HG03354 (cell line): ENCODE measurements at regions not wholly inside any gene's neighbourhood (a gene's known extent, or its start where the extent isn't known, plus 50 kb on each side); places are given as distances from the start of the nearest gene placed in this dataset.

Experiments used
- ATAC-seq: cut with Tn5 transposase; IDR thresholded peaks from one replicate; pipeline ENCODE4 v1.9.1; 2021; ENCODE audit warnings: mild to moderate bottlenecking; ENCODE audit not compliant: unreplicated experiment, poor library complexity, severe bottlenecking

DNA sequence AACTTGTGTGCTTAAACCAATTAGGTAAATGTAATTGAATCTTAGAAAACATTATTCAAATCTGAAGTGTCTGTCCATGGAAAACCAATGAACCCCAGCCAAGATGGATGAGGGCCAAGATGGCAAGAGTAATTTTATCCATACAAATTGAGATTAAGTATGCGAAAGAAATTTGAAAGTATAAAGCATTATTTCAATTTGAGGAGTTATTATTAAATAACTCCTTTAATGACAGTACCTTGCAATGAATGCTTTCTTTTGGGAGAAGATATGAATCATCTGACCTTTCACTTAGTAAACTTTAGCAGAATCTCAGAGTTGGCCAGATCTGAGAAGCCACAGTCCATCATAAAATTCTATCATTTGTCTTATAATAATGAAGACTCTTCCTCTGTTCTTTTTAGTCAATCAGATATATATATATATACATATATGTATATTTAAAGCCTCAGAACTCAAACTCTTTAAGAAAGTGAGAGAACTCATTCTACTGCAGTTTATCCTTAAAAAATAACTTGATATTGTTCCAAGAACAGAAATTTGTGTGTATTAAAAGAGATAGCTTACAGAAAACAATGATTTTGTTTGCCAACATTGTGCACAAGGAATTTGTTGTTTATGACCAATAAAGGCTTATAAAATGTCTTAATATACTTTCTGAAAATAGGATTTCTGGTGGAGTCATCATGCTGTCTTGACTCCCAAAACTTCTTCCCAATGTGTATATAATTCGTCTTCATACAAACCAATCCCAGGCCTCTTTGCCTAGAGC, 434.8 kb upstream of the THBS1 start:
- no peak for ATAC-seq

- ATAC-seq, result no peak
Measured at GRCh38 chr15:39149636-39150150, 431.2 kb upstream of the THBS1 start.

DNA sequence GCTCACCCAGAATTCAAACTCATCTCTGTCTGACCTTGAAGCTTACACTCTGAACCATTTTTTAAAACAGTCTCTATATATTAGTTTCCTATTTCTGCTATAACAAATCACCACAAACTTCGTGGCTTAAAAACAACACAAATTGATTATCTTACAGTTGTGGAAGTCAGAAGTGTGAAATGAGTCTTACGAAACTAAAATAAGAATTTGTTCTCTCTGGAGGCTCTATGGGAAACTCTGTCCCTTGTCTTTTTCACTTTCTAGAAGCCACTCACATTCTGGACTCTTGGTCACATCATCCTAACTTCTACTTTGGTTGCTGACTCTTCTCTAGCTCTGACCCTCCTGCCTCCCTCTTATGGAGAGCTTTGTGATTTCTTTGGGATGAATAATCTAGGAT, 429.3 kb upstream of the THBS1 start:
- ATAC-seq, result no peak

DNA sequence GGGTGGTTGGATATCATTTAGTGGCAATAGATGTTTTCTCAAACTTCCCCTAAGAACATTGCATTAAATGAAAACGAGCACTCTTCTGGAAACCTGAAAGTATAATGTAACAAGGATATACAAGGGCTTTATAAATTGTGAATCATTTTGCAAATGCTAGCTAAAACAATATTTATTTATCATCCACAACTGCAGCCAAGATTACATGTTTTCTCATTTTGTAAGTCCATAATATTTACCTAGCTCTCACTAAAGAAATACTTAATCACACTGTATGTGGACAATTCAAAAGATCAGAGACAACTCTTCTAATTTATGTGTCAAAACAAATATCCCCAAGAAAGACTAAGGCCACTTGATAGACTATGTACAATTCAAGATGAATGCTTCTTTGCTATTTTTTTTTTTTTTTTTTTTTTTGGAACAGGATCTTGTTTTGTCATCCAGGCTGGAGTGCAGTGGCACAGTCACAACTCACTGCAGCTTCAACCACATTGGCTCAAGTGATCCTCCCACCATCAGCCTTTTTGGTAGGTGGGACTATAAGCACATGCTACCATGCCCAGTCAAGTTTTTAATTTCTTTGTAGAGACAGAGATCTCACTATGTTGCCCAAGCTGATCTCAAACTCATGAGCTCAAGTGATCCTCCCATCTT, 427.7 kb upstream of the THBS1 start:
- no peak for ATAC-seq

GRCh38 chr15:39153716-39154115, 427.2 kb upstream of the THBS1 start:
- no peak for ATAC-seq

DNA sequence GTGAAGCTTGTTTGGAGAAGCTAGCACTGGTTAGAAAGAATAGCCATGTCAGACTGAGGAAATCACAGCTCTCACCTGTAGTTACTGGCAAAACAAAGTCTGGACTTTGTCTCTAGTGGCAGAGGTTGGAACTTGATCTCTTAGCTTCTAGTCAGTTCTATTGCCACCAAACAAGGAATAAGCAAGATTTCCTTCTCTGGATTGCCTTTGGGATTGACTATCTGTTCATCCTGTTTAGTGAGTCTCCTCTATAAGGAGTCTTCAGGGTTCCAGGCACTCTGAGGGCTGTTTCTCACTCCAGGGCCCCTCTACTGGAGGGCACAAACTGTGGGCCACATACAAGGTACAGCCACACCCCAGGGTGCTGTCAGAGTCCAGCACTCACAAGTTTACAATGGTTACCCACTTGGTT, 426.6 kb upstream of the THBS1 start:
- no peak for ATAC-seq

DNA sequence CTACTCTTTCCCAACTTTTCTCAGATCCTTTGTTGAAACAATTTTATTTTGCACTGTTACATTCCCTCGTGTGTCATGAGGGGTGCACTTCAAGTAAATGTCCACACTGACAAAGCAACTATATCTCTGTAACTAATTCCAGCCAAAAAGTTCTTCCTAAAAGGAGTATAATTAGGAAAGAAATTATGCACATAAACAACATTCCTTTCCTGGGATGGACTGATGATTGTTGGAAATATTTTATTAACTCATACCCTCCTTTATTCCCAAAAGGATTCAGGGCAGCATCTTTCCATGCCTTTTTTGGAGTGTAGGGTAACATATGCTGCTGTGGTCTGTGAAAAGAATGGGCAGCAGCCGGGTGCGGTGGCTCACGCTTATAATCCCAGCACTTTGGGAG, 426.1 kb upstream of the THBS1 start:
- no peak for ATAC-seq

GRCh38 chr15:39156166-39156565, 424.7 kb upstream of the THBS1 start:
- no peak for ATAC-seq

- no peak for ATAC-seq
Measured at GRCh38 chr15:39156646-39157250, 424.1 kb upstream of the THBS1 start.

DNA sequence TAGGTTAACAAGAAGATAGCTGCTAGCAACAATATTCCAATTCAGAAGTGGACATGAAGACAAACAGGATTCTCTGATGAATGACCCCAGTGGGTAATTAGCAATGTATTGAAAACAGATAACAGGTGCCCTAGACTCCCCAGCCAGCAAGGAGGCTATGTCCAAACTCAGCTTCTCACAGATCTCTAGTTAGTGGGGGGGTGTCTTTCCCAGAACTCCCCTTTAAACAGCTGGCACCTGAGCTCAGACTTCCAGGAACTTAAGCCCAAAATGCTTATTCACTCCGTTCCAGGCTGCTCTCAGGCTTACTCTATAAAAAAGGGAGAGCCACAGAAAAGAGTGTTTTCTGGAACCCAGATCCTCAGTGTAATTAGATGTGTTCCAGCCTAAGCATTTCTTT, 423.0 kb upstream of the THBS1 start:
- no peak for ATAC-seq

- ATAC-seq, result no peak
Measured at GRCh38 chr15:39159833-39160232, 421.0 kb upstream of the THBS1 start.

DNA sequence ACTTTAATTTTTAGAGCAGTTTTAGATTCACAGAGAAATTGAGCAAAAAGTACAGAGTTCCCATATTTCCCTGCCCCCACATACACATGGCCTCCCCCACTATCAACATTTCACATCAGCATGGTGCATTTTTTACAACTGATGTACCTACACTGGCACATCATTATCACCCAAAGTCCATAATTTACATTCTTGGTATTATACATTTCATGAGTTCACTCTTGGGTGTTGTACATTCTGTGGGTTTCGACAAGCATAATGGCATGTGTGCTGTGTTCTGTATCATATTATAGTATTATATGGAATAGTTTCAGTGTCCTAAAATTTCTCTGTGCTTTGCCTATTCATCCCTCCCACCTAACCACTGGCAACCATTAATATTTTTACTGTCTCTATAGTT, 419.8 kb upstream of the THBS1 start:
- ATAC-seq, result no peak

DNA sequence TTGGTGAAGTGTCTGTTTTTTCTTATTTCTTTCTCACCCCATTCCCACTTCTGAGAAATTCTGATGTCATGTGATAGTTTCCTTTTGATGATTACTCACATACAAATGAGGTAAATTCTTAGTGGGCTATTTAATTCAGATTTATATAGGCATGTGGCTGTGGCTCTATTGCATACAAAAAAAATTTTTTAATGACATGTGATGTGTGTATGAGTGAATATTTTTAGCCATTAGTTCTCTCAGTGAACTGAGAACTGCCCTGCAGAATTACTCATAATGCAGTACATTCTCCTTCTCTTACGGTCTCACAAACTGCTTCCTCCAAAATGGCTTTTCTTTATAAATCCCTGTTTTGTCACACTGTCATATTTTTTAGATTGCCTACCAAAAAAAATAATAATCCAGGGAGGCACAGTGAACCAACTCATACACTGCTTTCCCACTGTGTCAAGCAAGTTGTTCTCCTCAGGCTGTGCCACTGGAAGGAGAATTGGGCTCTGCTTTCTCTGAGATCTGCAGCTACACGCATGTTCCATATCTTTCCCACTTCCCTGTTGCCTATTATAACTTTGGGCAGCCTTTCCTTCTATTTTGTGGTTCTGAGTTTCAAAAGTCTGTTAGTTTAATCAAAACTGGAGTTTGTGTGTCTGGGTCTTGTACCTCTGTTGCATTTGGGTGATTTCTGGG, 415.7 kb upstream of the THBS1 start:
- ATAC-seq, result no peak

GRCh38 chr15:39167164-39168058, 413.5 kb upstream of the THBS1 start:
- ATAC-seq, result no peak

- no peak for ATAC-seq
Measured at GRCh38 chr15:39171944-39172368, 408.9 kb upstream of the THBS1 start.

- ATAC-seq, result no peak
Measured at GRCh38 chr15:39172380-39173281, 408.2 kb upstream of the THBS1 start.

GRCh38 chr15:39173426-39173825, 407.5 kb upstream of the THBS1 start:
- ATAC-seq, result no peak

- no peak for ATAC-seq
Measured at GRCh38 chr15:39174332-39174731, 406.5 kb upstream of the THBS1 start.
